ENCODE measurements at regions not wholly inside any gene's neighbourhood (a gene's known extent, or its start where the extent isn't known, plus 50 kb on each side); places are given as distances from the start of the nearest gene placed in this dataset.

GRCh38 chr22:27224485-27225374, 567.3 kb downstream of the MIAT start:
- H2AK5ac ChIP-seq (ENCODE audit: low read depth, low read length), result no peak overlapping the region
- no peak overlapping the region for H3K23ac ChIP-seq (ENCODE audit: insufficient read length)
- H3K4me3 ChIP-seq (ENCODE audit: extremely low read depth in 1 of 4, insufficient read depth in 2 of 4, low read depth in 3 of 4, low read length in 4 of 4), result no peak overlapping the region
- no peak overlapping the region for H3K18ac ChIP-seq (ENCODE audit: extremely low read depth, low read length)
- H3K27me3 ChIP-seq (replicated peaks in 1 of 4; ENCODE audit: control insufficient read depth in 3 of 4, extremely low read depth in 1 of 4, insufficient read depth in 3 of 4, low read length in 3 of 4), result no peaks in the 10 kb centered on the region
- H4K91ac ChIP-seq (replicated peaks; ENCODE audit: insufficient read length, low read length), result no peak overlapping the region
- H3K14ac ChIP-seq (ENCODE audit: insufficient read length), result no peak overlapping the region
- no peak overlapping the region for H2BK20ac ChIP-seq (ENCODE audit: low read length)
- H2BK120ac ChIP-seq (replicated peaks; ENCODE audit: low read depth, low read length), result no peak overlapping the region
- no peaks in the 10 kb centered on the region for H3K9me3 ChIP-seq (ENCODE audit: insufficient read depth in 2 of 2, low read depth in 1 of 2, low read length in 1 of 2)
- H4K8ac ChIP-seq (ENCODE audit: extremely low read depth, insufficient read depth, low read length), result no peak overlapping the region
- DNase-seq (ENCODE audit: low read depth in 1 of 2, low spot score in 2 of 2) (no peak), FAIRE-seq (no peak)
- H4K20me1 ChIP-seq (replicated peaks in 1 of 2; ENCODE audit: control insufficient read depth in 1 of 2, insufficient read depth in 2 of 2, low read length in 2 of 2), result peaks cover 0 to 3% of the 10 kb centered on the region in 2 experiments
- H2BK15ac ChIP-seq (ENCODE audit: low read length), result no peak overlapping the region
- peaks cover 0 to 3% (median 0%) of the 10 kb centered on the region in 4 experiments; a peak in 1 of 7 replicates for H3K4me1 ChIP-seq (replicated peaks in 1 of 4; ENCODE audit: control insufficient read depth in 3 of 4, insufficient read depth in 4 of 4, low read length in 3 of 4)
- 70% methylated on average over 17 of the region's 18 CpGs; no CpG with 5 or more reads in 1 of the 2 experiments for WGBS, 2 experiments (ENCODE audit: extremely low coverage in 1 of 2, insufficient coverage in 1 of 2, insufficient read length in 1 of 2, insufficient replicate concordance in 2 of 2, low coverage in 1 of 2, low lambda C conversion rate in 2 of 2, missing lambda C conversion rate in 1 of 2)
- H2BK5ac ChIP-seq (ENCODE audit: low read depth, low read length), result no peak overlapping the region
- ChIA-PET CTCF (ENCODE audit: partially characterized antibody) (interaction anchor here (0.6 kb wide), 1 partner anchor 93 kb away, joined by 4 read pairs; no protein-coding TSS in a partner anchor), POLR2A (ENCODE audit: partially characterized antibody) (interaction anchor here (0.8 to 1.3 kb wide), 2 partner anchors 14 to 551 kb away, joined by 3 read pairs; no protein-coding TSS in a partner anchor)
- H3K23me2 ChIP-seq (ENCODE audit: low read depth, low read length), result peaks cover 7% of the 10 kb centered on the region; the same call in 1 of the 2 replicates
- H3K79me1 ChIP-seq (ENCODE audit: low read depth, low read length), result no peaks in the 10 kb centered on the region
- no peak overlapping the region for H3K27ac ChIP-seq (ENCODE audit: low read depth, low read length)
- H3K4ac ChIP-seq (replicated peaks; ENCODE audit: insufficient read length, low read depth, low read length), result no peak overlapping the region
- no peaks in the 10 kb centered on the region for H3K36me3 ChIP-seq (ENCODE audit: control insufficient read depth in 2 of 4, insufficient read depth in 4 of 4, low read length in 3 of 4)
- no peak overlapping the region for H3K56ac ChIP-seq (replicated peaks; ENCODE audit: insufficient read length, low read depth, low read length)
- H2AFZ ChIP-seq (ENCODE audit: low read length), result no peak overlapping the region
- no peaks in the 10 kb centered on the region for H3K79me2 ChIP-seq (ENCODE audit: control insufficient read depth in 1 of 2, insufficient read depth in 2 of 2, low read length in 2 of 2)
- H2BK12ac ChIP-seq (ENCODE audit: low read depth, low read length), result no peak overlapping the region
- H3K9ac ChIP-seq (replicated peaks in 1 of 4; ENCODE audit: extremely low read depth in 1 of 4, low read depth in 3 of 4, low read length in 3 of 4), result no peak overlapping the region
- H4K5ac ChIP-seq (ENCODE audit: insufficient read length, low read depth, low read length), result no peak overlapping the region
- H3K4me2 ChIP-seq (ENCODE audit: insufficient read depth in 1 of 2, low read depth in 2 of 2, low read length in 2 of 2), result no peak overlapping the region
- no peak for TF ChIP-seq EGR1 (IDR thresholded peaks at IDR 0.05; ENCODE audit: borderline replicate concordance, low read depth, low read length)
- TF ChIP-seq CTCF (IDR thresholded peaks at IDR 0.05; ENCODE audit: control extremely low read depth in 1 of 3, insufficient read depth in 1 of 3, low read depth in 1 of 3, low read length in 3 of 3), result no peak
- no peak for TF ChIP-seq POLR2AphosphoS5 (IDR thresholded peaks at IDR 0.05; ENCODE audit: low read depth, low read length)

Data from H1 (cell line).